CMK (cell line): ENCODE measurements at regions not wholly inside any gene's neighbourhood (a gene's known extent, or its start where the extent isn't known, plus 50 kb on each side); places are given as distances from the start of the nearest gene placed in this dataset.
A peak's percentile ranks its signal among the peaks of the same experiment; 100 is the strongest.

Experiments used
- DNase-seq: peaks from one replicate; pipeline ENCODE4 v3.0.0-alpha.2; 2010; ENCODE audit warnings: low read depth

DNA sequence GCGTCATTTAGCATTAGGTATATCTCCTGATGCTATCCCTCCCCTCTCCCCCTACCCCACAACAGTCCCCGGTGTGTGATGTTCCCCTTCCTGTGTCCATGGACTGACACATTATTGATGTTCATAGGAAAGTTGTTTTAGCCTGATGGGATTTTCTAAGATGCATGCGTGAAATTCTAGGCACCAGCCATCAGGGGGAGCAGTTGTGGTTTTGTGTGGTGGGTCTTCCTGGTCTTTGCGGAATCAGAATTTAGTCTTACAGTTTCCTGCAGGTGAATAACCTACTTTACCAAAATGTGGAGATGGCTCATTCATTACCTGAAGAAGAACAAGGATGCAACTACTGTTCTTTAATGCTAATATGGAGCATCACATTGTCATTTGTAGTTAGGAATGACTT is 455.0 kb upstream of the THBS1 start:
- DNase-seq: peak; percentile 9

DNA sequence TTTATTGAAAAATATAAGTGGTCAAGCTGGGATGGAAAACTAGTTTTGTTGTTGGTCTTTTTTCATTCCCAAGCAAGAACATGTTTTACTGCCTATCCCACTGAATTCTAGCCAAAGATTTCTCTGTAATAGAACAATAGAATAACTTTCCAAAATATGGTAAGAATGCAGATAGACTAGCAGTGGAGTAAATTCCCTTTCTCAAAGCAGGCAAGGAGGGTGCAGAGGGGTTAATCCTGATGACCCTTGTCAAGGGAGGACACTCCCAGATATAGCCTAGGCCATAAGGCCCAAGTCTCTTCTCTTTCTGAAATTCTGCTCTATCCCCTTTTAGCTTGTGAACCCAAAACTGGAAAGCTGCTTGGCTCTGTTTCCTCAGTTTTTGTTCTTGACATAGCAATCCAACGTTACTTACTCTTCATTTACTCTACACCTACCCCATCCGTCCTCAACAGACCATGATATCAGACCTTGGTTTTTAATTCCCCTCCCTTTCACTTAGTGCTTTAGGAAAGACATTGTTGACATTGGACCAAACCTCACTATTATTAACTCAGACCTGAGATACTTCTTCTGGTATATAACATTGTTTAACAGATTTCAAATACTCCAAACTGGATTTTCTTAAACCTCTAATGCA is 453.6 kb upstream of the THBS1 start:
- DNase-seq: no peak

DNA sequence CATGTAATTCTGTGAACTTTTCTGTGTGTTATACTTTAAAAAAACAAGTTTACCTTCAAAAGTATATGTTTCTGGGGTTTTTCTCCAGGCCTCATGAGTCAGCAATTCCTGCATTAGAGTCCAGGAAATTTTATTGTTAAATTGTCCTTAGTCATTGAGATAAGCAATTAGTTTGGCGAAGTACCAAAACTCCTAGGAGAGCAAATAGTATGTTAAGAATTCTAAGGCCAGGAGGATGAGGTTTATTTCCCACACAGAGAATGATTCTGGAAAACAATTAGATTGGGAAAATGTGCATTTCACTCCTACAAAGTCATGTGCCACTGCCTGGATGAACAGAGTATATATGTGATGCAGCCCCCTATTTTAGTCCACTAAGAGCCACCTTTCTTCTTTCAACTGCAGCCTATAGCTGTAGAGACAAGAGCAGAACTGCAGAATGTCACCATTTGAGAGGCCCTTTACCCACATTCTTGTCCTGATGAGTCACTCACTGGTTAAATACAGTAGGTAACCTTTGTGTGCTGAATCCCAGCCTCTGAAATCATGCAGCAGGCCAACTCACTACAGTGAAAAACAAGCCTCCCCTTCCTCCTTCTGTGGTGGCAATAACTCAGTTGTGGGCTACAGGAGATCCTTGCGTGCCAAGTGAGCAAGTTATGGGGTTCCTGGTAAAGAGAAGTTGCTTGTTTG is 452.8 kb upstream of the THBS1 start:
- DNase-seq: peak; percentile 8

GRCh38 chr15:39128746-39129145 is 452.1 kb upstream of the THBS1 start:
- DNase-seq: no peak

- DNase-seq: no peak
Measured at GRCh38 chr15:39130556-39131379, 450.1 kb upstream of the THBS1 start.

GRCh38 chr15:39131609-39132008 is 449.3 kb upstream of the THBS1 start:
- no peak for DNase-seq

DNA sequence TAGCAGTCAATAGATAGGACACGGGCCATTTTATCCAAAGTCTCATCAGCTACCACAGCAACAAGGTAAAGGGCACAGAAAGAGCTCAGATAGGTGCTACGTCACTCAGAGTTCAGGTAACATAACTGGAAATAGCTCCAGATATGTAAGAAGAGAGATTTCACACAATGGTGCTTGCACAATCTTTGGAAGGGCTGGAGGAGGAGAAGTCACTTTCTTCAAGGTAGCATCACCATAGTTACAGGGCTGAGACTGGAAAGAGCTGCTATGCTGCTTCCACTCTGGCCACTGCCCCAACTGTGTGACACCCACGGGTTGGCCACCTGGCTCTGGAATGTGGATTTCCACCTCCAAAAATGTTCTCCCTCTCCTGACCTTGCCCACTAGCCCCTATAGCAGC is 448.8 kb upstream of the THBS1 start:
- DNase-seq: no peak

DNA sequence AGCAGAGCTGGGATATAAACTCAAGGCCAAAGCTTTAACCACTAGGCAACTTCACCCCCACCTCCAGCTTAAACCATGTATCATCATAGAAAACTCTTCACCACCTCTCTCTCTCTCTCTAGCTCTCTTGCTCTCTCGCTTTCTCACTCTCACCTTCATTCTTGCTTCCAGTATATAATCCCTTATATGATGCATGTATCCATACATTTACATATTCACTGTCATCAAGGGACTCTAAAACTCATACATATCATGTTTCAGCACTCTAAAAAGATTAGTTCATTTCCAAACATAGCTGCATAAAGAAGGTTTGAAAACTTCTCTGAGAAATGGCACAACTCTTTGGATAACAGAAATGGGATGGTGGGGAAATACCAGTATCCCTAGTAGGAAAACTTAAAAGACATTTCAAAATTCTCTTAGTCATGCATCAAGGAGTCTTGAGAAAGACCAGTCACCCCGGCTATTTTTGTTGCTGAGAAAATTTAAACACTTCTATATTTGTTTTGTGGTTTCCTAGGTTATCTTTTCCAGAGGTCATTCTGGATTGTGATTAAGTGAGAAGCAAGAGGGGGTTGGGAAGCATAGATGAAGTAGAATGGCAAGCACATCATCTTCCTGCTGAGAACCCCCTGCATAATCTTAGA is 447.8 kb upstream of the THBS1 start:
- no peak for DNase-seq

- no peak for DNase-seq
Measured at GRCh38 chr15:39134282-39134681, 446.6 kb upstream of the THBS1 start.

DNA sequence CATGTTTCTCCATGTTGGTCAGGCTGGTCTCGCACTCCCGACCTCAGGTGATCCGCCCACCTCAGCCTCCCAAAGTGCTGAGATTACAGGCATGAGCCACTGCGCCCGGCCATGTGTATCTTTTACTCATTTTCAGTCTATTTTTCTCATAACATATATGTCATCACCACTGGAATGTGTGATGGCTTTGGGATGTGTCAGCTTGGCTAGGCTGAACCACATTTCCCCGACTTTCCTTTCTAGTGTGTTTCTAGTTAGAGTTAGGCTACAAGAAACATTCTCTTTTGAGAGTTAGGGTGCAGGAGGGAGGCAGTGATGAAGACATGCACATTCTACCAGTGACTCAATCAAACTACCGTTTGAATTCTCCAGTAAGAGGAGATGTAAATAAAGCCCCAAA is 444.9 kb upstream of the THBS1 start:
- no peak for DNase-seq

DNA sequence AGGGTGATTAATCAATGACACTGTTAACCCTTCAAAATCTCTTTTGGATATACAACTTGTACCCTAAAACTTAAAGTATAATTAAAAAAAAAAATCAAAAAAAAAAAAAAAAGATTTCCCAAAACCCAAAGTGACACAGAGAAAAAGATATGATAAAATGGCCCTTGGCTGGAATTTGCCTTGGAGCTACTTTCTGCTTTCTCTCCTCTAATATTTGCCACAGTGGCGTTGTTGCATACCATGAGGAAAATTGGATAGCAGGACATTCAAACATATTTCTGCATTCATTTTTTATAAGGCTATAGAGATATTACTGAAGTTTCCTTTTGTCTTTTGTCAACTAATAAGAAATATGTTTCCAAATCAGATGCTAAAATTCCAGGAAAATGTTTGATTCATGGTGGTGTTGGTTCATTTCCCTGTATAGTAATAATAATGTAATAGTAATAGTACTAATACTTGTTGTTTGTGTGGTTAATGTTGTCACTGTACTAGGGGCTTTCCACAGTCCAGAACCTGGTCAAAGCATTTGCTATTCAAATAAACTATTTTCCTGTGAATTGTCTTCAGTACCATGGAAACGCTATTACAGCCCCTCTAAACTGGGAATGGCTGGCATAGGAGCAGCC is 441.3 kb upstream of the THBS1 start:
- DNase-seq: no peak

DNA sequence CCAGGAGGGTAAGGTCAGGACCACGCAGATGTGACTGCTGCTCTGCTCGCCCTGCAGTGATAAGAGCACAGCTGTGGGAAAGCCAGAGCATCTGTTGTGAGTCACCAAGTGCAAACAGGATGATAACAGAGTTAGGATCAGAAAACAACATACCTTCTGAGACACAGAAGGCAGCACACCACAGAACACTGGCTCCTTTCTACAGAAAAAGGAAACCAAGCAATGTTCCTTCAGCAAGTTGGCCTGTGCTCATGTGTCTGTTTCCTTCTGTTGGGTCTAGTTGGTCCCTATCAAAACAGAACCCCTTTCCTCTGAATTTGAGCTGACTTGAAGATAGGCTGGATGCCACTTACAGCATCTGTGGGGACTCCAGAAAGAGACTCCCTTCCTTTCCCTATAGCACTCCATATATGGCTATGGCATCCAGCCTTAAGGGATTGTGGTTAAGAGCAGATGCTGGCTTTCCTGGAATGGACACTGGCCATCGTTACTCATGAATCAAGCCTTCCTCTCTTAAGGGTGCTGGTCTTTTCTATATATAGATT is 440.7 kb upstream of the THBS1 start:
- peak; percentile 95 for DNase-seq

DNA sequence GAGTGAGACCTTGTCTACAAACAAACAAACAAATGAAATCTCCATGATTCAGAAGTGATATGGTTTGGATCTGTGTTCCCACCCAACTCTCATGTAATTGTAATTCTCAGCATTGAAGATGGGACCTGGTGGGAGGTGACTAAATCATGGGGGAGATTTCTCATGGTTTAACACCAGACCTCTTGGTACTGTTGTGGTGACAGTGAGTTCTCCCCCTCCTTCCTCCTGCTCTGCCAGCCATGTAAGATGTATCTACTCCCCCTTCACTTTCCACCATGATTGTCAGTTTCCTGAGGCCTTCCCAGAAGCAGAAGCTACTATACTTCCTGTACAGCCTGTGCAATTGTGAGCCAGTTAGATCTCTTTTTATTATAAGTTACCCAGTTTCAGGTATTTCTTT is 438.4 kb upstream of the THBS1 start:
- DNase-seq: peak; percentile 29

DNA sequence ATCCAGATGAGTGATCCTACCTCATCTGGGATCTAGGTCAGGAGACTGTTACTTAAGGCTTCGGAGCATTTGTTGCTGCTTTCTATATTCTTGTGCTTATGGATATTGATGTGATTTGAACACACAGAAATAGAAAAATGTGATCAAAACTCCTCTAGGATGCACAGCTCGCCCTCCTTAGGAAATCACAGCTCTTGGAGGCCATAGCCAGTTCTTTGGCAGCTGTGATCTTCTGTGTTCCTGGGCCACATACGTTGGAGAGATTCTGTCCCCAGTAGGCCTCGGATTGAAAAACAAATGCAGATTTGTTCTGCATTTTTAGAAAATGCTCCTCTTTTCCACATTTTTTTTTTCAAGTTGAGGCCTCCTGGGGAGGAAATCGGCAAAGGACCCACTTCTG is 437.4 kb upstream of the THBS1 start:
- DNase-seq: no peak

DNA sequence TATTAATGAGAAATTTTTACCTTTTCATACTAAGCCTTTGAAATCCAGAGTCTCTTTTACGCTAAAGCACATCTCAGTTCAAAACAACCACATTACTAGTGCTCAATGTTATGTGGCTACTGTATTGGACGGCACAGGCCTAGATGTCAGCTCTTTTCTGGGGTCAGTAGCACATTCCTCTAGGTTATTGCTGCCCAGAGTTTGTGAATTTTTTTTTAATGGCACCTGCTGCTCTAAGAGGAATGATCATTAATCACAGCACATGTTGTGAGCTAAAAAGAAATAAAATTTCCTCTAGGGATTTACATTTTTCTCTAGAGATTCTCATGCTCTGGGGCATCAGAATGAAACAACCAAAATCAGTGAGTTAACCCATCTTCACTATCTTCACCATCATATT is 436.8 kb upstream of the THBS1 start:
- DNase-seq: no peak

- no peak for DNase-seq
Measured at GRCh38 chr15:39144613-39145499, 436.0 kb upstream of the THBS1 start.

DNA sequence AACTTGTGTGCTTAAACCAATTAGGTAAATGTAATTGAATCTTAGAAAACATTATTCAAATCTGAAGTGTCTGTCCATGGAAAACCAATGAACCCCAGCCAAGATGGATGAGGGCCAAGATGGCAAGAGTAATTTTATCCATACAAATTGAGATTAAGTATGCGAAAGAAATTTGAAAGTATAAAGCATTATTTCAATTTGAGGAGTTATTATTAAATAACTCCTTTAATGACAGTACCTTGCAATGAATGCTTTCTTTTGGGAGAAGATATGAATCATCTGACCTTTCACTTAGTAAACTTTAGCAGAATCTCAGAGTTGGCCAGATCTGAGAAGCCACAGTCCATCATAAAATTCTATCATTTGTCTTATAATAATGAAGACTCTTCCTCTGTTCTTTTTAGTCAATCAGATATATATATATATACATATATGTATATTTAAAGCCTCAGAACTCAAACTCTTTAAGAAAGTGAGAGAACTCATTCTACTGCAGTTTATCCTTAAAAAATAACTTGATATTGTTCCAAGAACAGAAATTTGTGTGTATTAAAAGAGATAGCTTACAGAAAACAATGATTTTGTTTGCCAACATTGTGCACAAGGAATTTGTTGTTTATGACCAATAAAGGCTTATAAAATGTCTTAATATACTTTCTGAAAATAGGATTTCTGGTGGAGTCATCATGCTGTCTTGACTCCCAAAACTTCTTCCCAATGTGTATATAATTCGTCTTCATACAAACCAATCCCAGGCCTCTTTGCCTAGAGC is 434.8 kb upstream of the THBS1 start:
- DNase-seq: no peak

- no peak for DNase-seq
Measured at GRCh38 chr15:39149636-39150150, 431.2 kb upstream of the THBS1 start.

DNA sequence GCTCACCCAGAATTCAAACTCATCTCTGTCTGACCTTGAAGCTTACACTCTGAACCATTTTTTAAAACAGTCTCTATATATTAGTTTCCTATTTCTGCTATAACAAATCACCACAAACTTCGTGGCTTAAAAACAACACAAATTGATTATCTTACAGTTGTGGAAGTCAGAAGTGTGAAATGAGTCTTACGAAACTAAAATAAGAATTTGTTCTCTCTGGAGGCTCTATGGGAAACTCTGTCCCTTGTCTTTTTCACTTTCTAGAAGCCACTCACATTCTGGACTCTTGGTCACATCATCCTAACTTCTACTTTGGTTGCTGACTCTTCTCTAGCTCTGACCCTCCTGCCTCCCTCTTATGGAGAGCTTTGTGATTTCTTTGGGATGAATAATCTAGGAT is 429.3 kb upstream of the THBS1 start:
- DNase-seq: no peak
